GM21423 (cell line): ENCODE measurements at regions not wholly inside any gene's neighbourhood (a gene's known extent, or its start where the extent isn't known, plus 50 kb on each side); places are given as distances from the start of the nearest gene placed in this dataset.

ENCODE experiments used
- ATAC-seq: cut with Tn5 transposase; IDR thresholded peaks from one replicate; pipeline ENCODE4 v1.9.1; 2021; ENCODE audit warnings: mild to moderate bottlenecking, moderate library complexity; ENCODE audit not compliant: unreplicated experiment

GRCh38 chr3:187924651-187925050 lies 179.4 kb upstream of the BCL6 start:
- no peak for ATAC-seq

GRCh38 chr3:187925326-187925725 lies 180.1 kb upstream of the BCL6 start:
- ATAC-seq = no peak

DNA sequence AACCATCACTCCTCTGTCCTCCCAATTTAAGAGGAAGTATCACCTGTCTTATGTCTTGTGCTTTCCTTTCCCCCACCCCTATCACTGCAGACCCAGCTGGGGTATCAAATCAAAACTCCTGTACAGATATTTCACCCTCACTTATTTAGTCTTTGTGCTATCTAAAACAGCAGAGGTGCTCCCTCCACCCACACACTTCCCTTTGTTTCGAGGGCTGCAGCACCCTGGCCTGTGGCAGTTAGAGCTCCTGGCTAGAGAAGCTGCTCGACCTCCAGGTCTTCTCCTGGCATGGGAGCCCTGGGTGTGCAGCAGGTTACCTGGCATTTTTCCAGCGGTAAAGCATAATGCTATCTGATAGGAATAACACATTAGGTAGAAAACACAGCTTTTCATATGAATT lies 181.4 kb upstream of the BCL6 start:
- no peak for ATAC-seq

GRCh38 chr3:187927565-187927964 lies 182.3 kb upstream of the BCL6 start:
- ATAC-seq = no peak

DNA sequence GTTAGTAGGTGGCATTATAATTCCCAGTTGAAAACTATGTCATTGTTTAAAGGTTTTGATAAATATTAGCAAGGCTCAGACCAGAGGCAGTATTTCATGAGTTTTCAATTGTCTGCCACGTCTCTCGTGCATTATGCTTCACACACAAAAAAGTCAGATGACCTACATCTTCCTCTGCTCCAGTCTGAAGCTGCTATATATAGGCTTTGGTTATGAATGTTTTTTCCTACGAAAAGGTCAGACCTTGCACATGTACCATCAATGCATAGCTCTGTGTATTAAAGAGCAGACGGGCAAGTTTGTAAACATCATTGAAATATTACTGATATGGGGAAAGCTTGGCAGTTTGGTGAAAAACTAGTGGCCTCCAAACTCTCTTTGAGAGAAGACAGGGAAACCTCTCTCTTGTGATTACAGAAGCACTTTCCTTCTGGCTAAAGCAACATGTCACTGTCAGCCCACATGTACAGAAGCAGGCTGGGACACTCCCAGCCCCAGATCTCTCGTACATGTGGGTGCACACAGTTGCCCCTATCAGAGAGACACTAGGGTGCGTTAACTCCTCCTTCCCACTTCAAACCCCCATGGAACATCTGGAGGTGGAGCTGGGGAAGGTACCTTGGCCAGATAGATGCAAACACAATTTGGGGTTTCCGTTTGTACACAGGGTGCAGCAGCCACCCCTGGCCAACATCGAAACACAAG lies 184.0 kb upstream of the BCL6 start:
- no peak for ATAC-seq

DNA sequence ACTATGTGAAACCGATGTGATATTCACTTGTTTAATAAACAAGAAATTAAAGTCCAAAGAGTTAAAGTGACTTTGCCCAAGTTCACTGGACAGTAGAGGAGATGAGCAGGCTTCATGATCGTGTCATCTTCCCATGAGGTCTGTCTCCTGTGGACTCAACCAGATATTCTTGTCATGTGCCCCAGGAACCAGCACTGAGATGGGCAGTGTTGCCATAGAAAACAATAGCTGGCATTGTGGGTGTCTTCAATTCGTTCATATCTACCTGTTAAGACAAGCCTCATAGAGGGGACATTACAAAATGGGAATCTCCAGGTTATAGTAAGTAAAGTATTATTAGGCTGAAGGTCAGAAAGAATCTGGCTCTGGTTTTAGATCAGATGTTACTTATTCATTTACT lies 184.8 kb upstream of the BCL6 start:
- no peak for ATAC-seq

- ATAC-seq = no peak
Observed at GRCh38 chr3:187931101-187931500, 185.8 kb upstream of the BCL6 start.

- ATAC-seq = no peak
Observed at GRCh38 chr3:187931770-187932278, 186.6 kb upstream of the BCL6 start.

GRCh38 chr3:187932530-187932929 lies 187.3 kb upstream of the BCL6 start:
- no peak for ATAC-seq

DNA sequence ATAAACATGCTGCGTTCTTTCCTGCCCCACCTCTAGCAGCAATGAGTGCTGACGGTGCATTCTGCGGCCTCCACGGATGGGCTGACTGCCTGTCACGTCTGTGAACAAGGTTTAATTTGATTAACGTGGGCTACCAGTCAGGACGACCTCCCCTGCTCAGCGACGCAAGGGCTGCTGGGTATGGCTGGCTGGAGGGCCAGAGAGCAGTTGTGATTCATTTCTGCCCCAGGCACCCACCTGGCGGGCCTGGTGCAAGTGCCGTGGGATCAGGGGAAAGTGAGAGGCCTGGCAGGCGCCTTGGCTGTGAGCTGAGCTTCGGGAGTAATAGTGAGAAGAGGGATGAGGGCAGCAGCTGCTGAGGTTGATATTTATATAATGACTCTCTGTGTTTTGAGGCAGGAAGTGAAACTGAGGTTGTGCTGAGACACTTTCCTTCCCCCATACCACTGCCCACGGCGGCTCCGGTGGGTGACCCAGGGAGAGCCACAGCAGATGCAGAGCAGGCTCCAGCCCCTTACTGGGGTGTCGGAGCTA lies 190.4 kb upstream of the BCL6 start:
- ATAC-seq = peak; percentile 99

DNA sequence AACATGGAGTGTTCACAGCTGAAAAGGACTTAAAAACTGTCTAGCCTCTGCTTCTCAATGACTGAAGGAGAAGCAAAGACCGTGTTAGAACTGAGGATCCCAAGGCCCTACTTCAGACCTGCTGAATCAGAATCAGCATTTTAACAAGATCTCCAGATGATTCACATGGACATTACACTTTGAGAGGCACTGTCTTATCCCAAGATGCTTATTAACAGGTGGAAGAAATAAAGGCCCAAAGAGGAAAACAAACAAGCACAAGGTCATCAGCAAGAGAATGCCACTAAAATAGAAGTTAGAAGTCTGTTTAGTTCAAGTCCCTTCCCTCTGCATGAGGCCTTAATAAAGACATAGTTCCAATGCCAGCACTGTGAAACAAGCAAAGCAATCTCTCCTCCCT lies 191.4 kb upstream of the BCL6 start:
- no peak for ATAC-seq

- ATAC-seq = no peak
Observed at GRCh38 chr3:187939891-187940290, 194.6 kb upstream of the BCL6 start.

DNA sequence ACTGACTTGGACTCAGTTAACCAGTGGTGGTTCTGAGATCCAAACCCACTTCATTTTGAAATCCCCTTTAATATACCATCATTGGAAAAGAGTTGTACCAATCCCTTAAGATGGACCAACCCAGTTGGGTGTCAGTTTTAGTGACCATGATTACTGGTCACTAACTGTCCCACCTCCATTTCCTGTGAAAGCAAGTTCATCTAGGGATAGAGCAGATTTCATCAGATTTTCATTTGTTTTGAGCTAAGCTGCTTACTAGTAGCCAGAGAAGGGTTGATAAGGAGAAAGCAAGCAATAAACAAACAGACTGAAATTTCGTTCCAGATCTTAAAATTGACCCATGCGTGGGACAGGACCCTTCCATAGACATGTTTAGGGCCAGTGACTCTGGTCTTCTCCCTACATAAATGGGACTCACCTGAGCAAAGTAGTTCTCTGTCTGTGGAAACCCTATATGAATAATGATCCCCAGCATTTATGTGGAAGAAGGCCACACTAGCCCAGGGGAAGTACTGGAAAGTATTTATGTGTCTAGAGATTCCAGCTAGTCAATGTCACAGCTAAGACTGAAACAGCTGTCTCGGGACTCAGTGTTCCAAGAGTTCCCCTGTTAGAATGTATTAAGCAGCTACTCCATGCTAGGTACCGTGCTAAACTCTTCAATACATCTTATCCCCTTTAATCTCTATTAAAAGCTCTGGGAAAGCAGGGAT lies 196.0 kb upstream of the BCL6 start:
- ATAC-seq = no peak

DNA sequence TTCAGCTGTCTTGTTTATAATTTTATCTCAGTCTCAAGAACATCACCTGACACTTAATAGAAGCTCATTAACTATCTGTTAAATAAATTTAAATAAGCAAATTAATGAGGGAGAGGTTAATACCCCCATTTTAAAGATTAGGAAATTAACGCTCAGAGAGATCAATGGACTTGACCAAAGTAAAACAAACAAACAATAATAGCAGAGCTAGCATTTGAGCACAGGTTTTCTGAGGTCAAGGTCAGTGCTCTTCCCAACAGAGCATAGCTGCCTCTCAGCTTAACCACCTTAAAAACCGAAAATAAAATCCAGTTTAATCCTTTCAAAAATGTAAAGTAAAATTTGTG lies 196.6 kb upstream of the BCL6 start:
- ATAC-seq = no peak

GRCh38 chr3:187942658-187943241 lies 197.5 kb upstream of the BCL6 start:
- ATAC-seq = peak; percentile 70

GRCh38 chr3:187943677-187944389 lies 198.6 kb upstream of the BCL6 start:
- ATAC-seq = no peak

- no peak for ATAC-seq
Observed at GRCh38 chr3:187944390-187945179, 199.3 kb upstream of the BCL6 start.

GRCh38 chr3:187945374-187945773 lies 200.1 kb upstream of the BCL6 start:
- ATAC-seq = no peak

- ATAC-seq = no peak
Observed at GRCh38 chr3:187946163-187946691, 201.0 kb upstream of the BCL6 start.

DNA sequence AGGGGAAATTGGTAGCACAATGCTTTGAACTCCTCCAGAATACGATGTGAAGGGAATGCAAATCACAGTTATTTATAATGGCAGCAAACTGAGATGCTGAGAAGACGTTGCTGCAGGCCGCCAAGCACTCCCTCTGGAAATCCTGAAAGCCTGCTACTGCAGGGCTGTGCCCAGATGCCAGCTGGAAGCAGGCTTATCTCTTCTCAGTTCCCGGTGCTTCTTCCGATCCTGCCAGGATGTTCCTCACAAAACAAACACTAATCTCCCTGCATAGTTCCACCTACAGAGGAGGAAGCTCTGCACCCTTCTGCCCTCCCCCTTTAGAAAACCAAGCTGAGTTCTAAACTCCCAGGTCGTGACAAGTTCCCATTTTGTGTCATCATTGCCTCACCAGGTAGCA lies 201.7 kb upstream of the BCL6 start:
- ATAC-seq = no peak
